Ovary (tissue), 7 donors: ENCODE measurements at regions not wholly inside any gene's neighbourhood (a gene's known extent, or its start where the extent isn't known, plus 50 kb on each side); places are given as distances from the start of the nearest gene placed in this dataset.

Experiments used
- DNase-seq, 5 donors: peaks; one replicate each; pipeline ENCODE4 v3.0.0-alpha.2; 2019 to 2020
- H3K27ac ChIP-seq, 2 donors: fragments of 200-600 bp; one replicate each; pipeline versions ENCODE4 v1.5.1 to v1.8.0; 2019 to 2022
- H3K27me3 ChIP-seq: fragments of 200-600 bp; one replicate; pipeline ENCODE4 v1.8.0; 2022
- H3K36me3 ChIP-seq: fragments of 200-600 bp; sonication (generic); one replicate; pipeline ENCODE4 v1.5.1; 2019
- H3K4me1 ChIP-seq: one replicate; pipeline ENCODE4 v1.8.1; 2013; ENCODE audit warnings: mild to moderate bottlenecking, moderate library complexity; ENCODE audit not compliant: insufficient read depth
- H3K4me3 ChIP-seq: fragments of 200-600 bp; sonication (generic); one replicate; pipeline ENCODE4 v1.5.1; 2017
- H3K9me3 ChIP-seq, 2 donors: fragments of 200-600 bp in 1 of 2; sonication (generic) in 1 of 2; one replicate each; pipeline versions ENCODE4 v1.5.1 to v1.8.1; 2013 to 2019; ENCODE audit warnings: mild to moderate bottlenecking in 1 of 2, moderate library complexity in 1 of 2
- CTCF ChIP-seq, 3 donors: fragments of 450-650 bp in 2 of 3; fragments of 200-600 bp in 1 of 3; IDR thresholded peaks; one replicate each; pipeline versions ENCODE4 v1.5.1 to v1.8.0; 2016 to 2022; ENCODE audit warnings: antibody characterized with exemption in 3 of 3, mild to moderate bottlenecking in 1 of 3
- EP300 ChIP-seq: sonication (generic); formaldehyde crosslinking; IDR thresholded peaks from one replicate; pipeline ENCODE4 v1.6.1; 2017; ENCODE audit warnings: antibody characterized with exemption
- POLR2A ChIP-seq: fragments of 450-650 bp; IDR thresholded peaks from one replicate; pipeline ENCODE4 v1.6.1; 2017; ENCODE audit warnings: antibody characterized with exemption, mild to moderate bottlenecking, moderate library complexity
- WGBS, 3 donors: extraction: QIAGEN DNeasy Blood & Tissue Kit in 1 of 3; methylation state at CpG; one replicate each; pipeline versions ENCODE4 v1.1.5 to v1.1.7; 2013 to 2017; 5-methylcytosine and 5-hydroxymethylcytosine counted together
- intact Hi-C, 4 donors: fragments of 100-400 bp; cut with DNase I; formaldehyde crosslinking; loops; one replicate each; pipeline versions ENCODE4 v1.11.0 to v1.15.1; 2022 to 2023
- donor health status: DM: no; HTN: no; CAD: no; lungs with moderate emphysema.
- donor health status: DM: no; HTN: no; CAD: no.
- donor health status: Bipolar disorder and iron deficiency.
- donor health status: DM: no; HTN: no; CAD: no.
- donor health status: DM: yes; HTN: yes; CAD: no.

- H3K4me3 ChIP-seq = no peak overlapping the region
- H3K27ac ChIP-seq = no peak overlapping the region
- H3K4me1 ChIP-seq = peaks cover 11% of the 10 kb centered on the region
- TF ChIP-seq CTCF (IDR thresholded peaks at IDR 0.05) = no peak
- no peak for TF ChIP-seq EP300
- no peak for TF ChIP-seq POLR2A
- H3K9me3 ChIP-seq = no peaks in the 10 kb centered on the region
- no peaks in the 10 kb centered on the region for H3K27me3 ChIP-seq
- 83 to 87% (median 85%) methylated on average over 24 of the region's 24 CpGs for WGBS, 3 donors
- H3K36me3 ChIP-seq = no peaks in the 10 kb centered on the region
- no peak for DNase-seq
- intact Hi-C loops = no loop called here
Observed at GRCh38 chr16:85307552-85308364, 195.5 kb upstream of the CIBAR2 start.

- Histone ChIP-seq H3K27ac (no peak overlapping the region), H3K36me3 (no peaks in the 10 kb centered on the region), H3K27me3 (no peaks in the 10 kb centered on the region), H3K9me3 (no peaks in the 10 kb centered on the region), H3K4me3 (no peak overlapping the region), H3K4me1 (peaks cover 18% of the 10 kb centered on the region)
- intact Hi-C loops = no loop called here
- TF ChIP-seq POLR2A (no peak), EP300 (no peak), CTCF (IDR thresholded peaks at IDR 0.05) (no peak)
- no peak for DNase-seq
- 87 to 94% (median 88%) methylated on average over 17 of the region's 17 CpGs for WGBS, 3 donors
Observed at GRCh38 chr16:85308611-85309540, 196.6 kb upstream of the CIBAR2 start.

GRCh38 chr16:85309656-85310587 is 197.7 kb upstream of the CIBAR2 start:
- Histone ChIP-seq H3K9me3 (no peaks in the 10 kb centered on the region), H3K27me3 (no peaks in the 10 kb centered on the region), H3K4me1 (peaks cover 21% of the 10 kb centered on the region), H3K36me3 (no peaks in the 10 kb centered on the region), H3K27ac (no peak overlapping the region), H3K4me3 (no peak overlapping the region)
- DNase-seq = no peak
- intact Hi-C loops = no loop called here
- 83 to 90% (median 87%) methylated on average over 37 of the region's 37 CpGs for WGBS, 3 donors
- TF ChIP-seq POLR2A (no peak), EP300 (no peak), CTCF (IDR thresholded peaks at IDR 0.05) (no peak)
